GM18868 (cell line): ENCODE measurements at regions not wholly inside any gene's neighbourhood (a gene's known extent, or its start where the extent isn't known, plus 50 kb on each side); places are given as distances from the start of the nearest gene placed in this dataset.
"Not testable (repeated sequence)": the region's sequence is repeated elsewhere in the genome, so short reads cannot be mapped to it uniquely, and the experiment has no call there.

Source experiments
- ATAC-seq: cut with Tn5 transposase; IDR thresholded peaks from one replicate; pipeline ENCODE4 v1.9.1; 2021; ENCODE audit warnings: mild to moderate bottlenecking, moderate library complexity; ENCODE audit not compliant: unreplicated experiment

DNA sequence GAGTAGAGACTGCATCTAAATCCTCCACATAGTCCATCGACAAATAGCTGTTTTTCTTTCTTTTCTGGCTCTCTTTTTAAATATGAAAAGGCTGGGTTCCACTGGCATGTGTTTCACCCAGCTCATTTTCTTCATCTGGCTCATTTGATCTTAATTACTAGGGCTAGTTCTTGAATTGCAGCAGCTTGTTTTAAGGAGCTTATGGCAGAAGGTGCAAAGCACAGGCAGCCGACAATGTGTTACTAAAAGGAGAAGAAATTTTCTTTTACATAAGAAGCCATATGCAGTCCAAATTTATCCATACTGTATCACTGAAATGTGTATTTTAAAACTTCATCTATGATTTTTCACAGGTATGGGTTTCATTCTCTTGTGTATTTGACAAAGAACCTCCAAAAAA, 205.6 kb upstream of the PTER start:
- ATAC-seq, result no peak

DNA sequence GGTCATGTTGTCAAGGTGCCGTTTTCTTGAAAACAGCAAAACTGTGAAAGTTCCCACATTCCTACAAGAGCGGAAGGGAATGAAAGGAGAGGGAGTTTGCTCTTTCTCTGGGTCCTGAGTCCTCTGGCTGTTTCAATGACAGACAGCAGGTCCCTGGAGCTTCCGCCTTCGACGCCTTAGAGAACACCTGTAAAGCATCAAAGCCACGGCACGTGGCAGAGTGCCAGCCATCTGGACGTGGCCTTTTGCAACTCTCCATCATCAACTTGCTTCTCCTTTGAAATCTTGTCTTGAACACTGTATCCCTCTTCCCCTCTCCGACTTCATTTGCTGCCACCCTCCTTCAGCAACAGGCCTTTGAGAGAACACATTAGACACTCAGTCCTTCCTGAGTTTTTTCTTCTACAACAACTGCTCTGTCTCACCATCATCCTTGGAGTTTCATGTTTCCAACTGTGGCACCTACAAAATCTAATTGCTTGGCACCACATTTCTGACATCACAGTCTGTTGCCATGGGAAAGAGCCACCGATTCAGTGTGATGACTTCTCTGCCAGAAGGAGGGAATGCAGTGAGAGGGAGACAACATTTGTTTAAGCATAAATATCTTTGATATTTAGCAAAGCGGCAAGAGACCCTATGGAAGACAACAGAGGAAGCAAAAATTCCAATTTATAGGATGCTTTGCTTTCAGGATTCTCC, 204.9 kb upstream of the PTER start:
- no peak for ATAC-seq

DNA sequence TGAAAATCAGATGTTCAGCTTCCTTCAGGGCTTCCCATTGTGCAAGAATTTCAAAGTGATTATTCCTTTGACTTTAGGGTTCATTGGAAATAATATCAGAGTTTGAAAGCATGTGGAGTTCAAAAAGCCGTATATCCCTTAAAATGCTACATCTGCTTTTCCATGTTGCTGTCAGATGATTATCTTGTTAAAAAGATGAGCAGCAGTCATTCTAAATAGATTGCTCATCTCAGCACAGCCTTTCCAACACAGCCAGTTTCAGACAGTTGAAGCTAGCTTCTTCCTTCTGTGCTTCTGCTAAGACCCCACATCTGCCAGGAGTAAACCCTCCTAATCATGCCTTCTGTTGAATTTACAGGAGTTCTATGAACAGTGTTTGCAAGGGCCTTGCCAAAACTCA, 204.4 kb upstream of the PTER start:
- no peak for ATAC-seq

DNA sequence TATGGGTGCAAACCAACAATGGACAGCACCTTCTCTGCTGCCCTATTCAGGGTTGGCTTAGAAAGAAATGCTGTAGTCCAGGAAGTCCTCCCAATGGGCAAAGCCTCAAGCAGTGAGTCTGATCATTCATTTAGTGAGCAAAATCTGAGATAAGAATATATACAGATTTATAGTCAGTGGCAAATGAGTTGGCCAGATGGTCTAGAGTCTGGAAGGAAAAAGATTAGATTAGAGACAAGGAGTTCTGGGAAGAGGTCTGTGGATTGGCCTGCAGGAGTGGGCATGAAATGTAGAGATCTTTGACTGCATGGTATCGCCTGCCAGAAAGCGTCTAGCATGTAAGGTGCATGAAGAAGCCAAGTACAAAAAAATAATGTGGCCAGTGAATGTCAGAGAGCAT, 201.9 kb upstream of the PTER start:
- no peak for ATAC-seq

DNA sequence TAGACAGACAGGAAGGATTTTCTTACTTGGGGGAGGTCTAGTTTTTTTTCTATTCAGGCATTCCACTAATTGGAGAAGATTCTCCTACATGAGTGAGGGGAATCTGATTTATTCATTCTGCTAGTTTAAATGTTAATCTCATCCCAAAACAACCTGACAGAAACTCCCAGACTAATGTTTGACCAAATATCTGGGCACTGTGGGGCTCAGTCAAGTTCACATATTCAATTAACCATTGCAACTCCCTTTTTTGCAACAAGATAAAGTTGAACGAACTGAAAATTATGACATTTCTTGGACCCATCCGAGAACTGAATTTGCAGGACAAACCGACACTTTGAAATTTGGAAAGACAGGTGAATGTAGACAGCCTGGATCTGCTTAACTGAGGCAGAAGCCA, 194.4 kb upstream of the PTER start:
- ATAC-seq, result no peak

DNA sequence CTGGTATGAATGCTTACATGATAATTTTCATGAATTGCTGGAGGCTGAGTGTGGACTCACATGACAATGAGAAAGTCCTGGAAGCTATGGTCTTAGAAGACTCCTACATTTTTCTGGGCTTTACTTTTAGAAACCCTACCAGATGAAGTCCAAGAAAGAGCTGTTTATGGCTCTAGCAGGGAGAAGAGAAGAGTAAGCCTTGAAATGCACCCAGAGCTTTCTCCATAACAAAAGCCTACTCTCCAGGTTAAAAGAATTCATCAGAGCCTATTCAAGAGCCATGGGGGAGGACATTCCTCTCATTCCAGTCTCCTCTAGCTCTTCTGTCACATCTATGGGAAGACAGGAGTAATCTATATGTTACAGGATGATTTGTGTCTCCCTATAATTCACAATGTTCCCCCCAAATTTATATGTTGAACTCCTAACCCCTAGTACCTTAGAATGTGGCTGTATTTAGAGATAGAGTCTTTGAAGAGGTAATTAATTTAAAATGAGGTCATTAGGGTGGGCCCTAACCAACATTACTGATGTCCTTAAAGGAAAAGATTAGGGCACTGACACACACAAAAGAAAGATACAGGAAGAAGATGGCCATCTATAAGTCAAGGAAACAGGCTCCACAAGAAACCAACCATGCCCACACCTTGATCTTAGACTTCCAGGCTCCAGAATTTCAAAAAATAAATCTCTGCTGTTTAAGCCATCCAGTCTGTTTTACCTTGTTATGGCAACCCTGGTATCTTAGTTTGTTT, 193.8 kb upstream of the PTER start:
- no peak for ATAC-seq

DNA sequence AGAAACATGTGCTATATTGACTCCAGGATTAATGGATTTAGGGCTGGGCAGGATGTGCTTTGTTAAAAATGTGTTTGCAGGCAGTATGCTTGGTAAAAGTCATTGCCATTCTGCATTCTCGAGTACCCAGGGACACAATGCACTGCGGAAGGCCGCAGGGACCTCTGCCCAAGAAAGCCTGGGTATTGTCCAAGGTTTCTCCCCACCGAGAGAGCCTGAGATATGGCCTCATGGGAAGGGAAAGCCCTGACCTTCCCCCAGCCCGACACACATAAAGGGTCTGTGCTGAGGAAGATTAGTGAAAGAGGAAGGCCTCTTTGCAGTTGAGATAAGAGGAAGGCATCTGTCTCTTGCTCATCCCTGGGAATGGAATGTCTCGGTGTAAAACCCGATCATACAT, 186.7 kb upstream of the PTER start:
- not testable (repeated sequence) for ATAC-seq

DNA sequence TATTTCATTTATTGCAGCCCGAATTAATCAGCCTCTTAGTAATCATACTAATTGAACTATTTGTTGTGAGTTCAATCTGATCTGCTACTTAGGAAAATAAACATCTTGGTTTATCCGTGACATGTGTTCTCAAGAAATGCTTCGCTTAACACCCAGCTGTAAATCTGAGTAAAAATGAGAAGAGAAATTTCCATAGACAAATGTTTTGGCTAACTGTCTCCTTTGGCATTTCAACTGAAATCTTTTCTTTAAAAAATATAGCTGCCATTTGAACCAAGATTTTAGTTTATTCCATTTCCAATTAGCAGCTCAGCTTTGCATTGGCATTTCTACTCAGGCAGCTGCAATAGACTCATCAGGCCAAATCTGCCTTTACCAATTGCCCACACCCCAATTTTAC, 180.5 kb upstream of the PTER start:
- ATAC-seq, result no peak

DNA sequence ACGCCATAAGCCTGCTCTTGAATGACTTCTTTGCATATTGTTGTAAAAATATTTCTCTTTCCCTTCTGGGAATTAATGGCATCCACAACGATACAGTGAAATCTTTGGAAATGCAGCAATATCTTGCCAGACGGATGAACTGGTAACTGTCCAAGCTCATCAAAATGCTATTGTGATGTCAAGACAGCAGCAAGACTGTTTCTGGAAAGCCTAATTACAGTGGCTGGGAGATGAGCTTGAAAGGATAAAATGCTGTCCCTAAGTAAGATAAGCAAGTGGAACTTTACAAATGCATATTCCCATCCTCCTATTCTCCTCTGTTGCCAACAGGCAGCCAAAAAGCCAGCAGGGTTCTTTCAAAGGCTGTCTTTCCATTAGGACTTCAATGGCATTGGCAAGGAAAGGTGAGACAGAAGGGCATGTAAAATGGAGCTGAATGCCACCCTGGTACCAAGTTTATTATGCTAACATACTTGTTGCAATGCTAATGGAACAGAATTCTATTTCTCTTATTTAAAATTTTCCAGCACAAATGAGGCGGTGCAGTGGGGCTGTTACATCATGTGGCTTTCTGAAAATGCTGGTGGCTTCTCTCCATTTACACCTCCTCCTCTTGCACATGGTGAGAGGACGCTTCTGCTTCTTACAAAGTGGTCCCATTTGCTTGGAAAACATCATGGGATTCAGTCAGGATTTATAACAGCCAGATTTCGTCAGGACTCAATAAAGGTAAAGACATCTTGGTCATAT, 178.3 kb upstream of the PTER start:
- ATAC-seq, result no peak

DNA sequence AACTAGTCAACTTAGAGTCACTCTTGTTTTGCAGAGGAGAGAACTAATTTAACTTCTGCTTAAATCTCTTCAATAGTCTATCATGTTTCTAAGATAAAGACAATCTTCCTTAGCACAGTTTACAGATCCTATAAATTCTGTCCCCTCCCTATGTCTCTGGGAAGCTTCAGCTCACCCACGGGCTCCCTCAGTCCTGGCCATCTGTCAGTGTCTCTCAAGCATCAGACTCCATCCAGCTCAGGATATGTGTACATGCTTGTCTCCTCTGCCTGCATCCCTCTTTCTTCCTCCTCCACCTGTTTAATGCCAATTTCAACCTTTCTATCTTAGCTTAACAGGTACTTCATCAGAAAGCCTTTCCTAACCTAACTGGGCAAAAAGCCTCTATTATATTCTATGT, 177.1 kb upstream of the PTER start:
- ATAC-seq, result no peak

DNA sequence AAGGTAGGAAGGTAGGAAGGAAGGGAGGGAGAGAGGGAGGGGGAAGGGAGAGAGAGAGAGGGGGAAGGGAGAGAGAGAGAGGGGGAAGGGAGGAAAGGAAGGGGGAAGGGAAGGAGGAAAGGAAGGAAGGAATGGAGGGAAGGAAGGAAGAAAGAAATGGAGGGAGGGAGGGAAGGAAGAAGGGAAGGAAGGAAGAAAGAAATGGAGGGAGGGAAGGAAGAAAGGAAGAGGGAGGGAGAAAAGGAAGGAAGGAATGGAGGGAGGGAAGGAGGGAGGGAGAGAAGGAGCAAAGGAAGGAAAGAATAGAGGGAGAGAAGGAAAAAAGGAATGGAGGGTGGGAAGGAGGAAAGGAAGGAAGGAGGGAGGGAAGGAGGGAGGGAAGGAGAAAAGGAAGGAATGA, 176.4 kb upstream of the PTER start:
- ATAC-seq, result no peak

DNA sequence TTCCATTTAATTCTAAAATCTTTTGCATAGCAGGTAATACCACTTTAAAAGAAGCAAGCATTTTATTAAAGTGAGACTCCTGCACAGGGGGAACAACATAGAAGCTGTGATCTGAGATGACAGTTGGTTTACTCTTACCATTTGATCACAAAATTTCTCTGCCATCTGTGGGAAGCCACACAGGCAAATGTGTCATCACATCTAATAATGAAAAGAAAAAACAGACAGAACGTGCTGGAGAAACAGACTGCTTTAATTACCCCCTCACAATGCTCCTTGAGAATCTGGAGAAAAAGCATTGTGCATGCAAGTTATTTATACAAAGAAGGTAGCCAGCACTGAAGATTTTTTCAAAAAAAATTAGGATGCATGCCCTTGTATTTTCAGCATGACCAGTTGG, 165.2 kb upstream of the PTER start:
- ATAC-seq, result no peak

DNA sequence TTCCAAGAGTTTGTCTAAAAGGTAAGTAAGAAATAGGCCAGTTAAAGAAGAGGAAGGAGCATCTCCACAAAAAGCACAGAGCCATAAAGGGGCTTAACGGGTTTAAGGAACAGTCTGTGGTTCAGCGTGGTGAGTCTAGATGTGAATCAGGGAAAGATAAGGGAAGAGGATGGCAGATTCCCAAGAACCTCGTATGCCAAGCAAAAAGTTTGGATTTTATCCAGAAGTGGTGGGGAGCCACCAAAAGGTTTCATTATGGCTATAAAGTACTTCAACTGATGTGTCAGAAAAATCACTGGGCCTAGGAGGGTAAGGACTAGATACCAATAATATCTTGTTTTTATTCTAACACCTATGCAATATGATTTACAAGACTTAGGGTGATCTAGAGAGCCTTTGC, 161.9 kb upstream of the PTER start:
- no peak for ATAC-seq

DNA sequence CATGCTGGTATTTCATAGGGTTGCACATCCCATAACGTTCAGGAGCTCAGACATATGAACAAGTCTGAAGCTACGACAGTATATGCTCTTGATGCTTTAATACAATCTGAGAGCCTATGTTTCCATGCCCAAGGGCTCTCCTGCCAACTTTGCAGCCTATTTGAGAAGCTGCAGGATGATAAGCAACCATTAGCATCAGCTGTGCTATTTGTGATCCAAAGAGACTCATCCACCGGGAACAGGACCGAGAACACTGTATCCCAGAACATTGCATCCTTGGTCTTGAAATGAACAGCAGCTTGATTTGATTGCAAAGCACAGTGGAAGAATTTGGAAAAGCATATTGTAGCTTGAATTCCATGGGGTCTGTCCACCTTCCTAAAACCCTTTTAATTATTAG, 156.2 kb upstream of the PTER start:
- ATAC-seq, result no peak

DNA sequence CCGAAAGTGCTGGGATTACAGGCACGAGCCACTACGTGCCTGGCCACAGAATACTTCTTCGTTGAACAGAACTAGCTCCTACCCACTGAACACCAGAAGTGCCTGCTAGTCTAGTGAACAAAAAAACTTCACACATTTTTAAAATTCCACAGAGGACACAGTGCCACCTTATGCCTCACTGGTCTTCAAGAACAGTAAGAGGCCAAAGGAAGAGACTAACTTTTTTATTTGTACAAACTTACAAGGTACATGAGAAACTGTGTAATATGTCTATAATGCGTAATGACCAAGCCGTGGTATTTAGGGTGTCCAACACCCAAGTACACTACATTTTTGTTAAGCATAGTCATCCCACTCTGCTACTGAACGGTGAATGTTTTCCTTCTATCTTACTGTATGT, 144.4 kb upstream of the PTER start:
- no peak for ATAC-seq

DNA sequence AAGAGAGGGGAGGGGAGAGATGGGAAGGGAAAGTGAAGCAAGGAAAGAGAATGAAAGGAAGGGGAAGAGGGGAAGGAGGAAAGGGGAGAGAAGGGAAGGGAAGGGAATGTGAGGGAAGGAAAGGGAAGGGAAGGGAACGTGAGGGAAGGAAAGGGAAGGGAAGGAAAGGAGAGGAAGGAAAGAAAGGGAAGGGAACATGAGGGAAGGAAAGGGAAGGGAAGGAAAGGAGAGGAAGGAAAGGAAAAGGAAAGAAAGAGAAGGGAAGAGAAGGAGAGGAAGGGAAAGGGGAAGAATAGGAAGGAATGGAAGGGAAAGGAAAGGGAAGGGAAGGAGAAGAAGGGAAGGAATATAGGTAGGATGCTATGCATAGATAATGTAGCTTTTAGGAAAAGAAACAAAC, 139.7 kb upstream of the PTER start:
- ATAC-seq, result no peak

DNA sequence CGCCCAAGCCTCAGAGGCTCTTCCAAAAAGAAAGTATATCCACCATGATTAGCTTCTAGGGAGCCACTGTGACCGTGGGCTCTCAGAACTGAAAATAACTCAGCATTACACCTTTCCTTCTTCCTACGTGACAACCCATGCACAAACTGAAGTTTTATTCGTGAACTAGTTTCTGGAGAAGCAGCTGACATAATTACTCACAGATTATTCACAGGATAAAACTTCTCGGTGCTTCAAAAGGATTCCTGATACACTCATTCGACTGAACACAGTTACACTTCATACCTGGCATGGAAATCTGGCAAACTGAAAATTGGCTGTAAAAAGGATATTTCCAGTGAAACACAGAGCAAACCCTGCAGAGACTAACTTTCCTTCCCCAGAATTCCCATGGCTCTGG, 139.2 kb upstream of the PTER start:
- no peak for ATAC-seq

DNA sequence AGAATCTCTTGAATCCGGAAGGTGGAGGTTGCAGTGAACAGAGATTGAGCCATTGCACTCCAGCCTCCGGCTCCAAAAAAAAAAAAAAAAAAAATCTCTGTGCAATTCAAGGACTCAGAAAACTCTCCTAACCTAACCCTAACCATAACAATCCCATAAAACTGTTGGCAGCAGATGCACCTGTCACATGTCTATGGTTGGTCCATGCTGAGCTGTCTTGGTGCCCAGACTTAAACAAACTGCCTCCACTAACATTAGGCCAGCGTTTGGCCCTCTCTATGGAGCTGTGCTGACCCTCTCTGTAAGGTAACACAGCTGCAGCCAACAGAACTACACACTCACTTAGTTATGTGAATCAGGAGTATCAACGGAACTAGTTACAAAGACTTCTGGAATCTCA, 132.5 kb upstream of the PTER start:
- no peak for ATAC-seq

DNA sequence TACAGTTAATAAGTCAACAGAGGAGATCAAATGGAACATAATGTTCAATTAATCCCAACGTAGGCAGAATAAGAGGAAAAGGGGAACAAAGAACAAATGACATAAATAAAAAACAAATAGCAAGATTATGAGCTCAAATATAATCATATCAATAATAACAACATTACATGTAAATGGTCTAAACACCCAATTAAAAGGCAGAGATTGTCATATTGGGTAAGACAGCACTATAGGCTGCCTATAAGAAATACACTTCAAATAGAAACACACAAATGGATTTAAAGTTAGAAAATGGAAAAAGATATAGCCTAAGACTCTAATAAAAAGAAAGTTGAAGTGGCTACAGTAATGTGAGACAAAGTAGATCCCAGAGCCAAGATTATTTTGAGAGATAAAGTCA, 126.4 kb upstream of the PTER start:
- no peak for ATAC-seq

DNA sequence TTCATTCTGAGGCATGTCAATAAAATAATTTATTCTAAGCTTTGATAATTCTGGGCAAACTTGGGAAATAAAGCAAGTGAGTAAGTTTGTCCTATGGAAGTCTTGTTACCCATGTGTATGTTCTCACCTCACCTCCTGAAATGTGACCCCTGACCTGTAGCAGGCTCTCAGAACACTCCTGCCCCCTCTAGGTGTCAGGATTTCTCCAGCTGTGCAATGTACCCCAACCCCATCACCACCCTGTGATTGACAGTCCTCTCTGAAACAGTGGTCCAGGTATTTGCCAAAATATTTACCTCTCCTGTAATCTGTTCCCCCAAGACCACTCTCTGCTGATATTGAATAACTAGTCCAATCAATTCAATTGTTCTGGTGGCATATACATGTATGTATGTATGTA, 122.6 kb upstream of the PTER start:
- no peak for ATAC-seq

DNA sequence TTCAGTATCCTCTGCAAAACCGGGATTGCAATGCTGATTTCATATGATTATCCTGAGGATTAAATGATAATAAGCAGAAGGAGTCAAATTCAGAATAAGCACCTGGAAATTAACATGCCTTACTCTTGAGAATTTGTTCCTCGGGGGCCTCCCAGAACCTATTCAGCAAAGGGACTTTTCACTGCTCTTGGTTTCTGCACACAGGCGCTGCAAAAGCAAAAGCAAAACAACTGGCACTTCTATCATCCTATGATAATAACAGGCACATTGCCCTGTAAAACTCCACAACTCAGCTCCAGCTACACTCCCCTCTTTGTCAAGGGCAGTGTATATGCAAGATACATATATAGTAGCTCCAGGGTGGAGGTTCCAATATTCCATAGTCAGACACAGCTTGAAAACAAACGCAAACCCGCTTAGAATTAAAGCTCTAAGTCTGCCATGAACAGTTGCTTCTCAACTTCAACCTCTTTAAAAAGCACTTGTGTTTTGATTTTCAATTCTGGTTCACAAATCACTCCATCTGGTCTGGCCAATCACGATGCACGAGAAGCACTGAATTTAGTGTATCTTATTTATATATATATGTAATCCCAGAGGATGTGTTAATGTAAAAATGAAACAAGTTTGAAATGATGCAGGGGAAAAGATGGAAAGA, 119.9 kb upstream of the PTER start:
- no peak for ATAC-seq

DNA sequence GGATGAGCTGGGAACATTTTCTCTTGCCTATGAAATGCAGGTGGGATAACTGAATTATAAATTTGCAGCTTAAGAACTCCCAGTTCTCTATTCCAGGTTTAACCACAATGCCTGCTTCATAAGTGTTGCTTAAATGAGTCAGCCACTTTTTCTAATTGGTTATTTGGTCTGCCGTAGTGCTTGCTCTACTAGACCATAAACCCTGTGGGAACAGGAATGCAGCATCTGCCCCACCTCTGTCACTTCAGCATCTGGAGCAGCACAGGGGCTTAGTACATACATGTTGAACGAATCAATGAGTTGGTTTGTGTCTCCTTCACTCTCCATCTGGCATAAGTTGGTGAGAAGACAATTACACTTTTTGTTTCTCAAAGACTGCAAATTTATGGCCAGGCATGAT, 95.2 kb upstream of the PTER start:
- ATAC-seq, result no peak
